HG03280 (cell line): ENCODE measurements at regions not wholly inside any gene's neighbourhood (a gene's known extent, or its start where the extent isn't known, plus 50 kb on each side); places are given as distances from the start of the nearest gene placed in this dataset.
"Not testable (repeated sequence)": the region's sequence is repeated elsewhere in the genome, so short reads cannot be mapped to it uniquely, and the experiment has no call there.

Source experiments
- ATAC-seq: cut with Tn5 transposase; IDR thresholded peaks from one replicate; pipeline ENCODE4 v1.9.1; 2021; ENCODE audit warnings: mild to moderate bottlenecking, moderate library complexity; ENCODE audit not compliant: unreplicated experiment

DNA sequence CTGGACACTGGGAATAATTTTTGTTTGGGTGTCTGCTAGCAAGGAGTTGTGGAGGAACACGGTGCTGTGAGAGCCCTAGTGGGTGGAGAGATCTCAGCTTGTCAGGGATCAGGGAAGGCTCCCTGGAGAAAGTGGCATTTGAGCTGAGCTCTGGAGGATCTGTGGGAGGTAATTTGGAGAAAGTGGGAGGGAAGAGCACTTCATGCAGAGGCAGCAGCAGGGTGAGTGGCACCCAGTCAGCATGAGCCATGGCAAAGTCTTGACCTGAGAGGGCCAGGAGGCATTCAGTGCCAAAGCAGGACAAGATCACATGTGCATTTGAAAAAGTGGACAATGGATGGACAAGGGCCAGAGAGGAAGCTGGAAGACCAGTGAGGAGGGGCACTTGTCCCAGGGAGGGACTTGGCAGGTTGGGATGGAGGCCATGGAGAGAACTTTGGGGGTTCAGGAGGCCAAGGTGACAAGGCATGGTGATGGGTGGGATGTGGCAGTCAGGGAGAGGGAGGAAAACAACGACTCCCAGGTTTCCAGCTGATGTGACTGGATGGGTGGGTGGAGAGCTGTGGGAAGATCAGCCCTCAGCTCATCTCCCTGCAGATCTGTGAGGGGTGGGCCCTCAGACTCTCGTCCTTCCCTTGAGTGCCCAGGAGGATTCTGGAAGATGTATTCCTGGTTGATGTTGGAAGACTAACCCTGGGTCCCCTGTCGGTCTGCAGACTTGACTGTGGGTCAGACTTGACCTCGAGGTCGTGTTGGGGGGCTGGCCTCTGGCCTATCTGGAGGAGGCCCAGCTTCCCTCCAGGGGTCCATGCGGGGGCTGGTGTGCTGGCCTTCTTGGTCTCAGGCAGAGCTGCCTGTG, 68.9 kb upstream of the PITX1 start:
- no peak for ATAC-seq

DNA sequence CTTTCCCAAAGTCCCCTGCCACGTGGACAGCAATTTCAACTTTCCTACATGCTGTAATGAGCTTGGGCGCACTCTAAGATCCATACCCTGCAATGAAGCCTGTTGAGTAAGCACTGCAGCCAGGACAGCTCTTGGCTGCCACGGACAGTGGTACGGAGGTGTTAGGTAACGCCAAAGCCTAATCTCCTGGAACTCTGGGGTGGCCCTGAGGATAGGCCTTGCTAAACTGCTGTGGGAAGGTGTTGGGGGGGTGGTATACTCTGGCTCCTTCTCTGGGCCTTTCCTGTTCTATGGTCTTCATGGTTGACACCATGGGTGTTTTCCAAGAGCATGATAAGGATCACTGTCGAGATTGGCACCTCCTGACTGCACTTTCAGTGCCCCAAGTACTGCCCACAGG, 66.4 kb upstream of the PITX1 start:
- no peak for ATAC-seq

DNA sequence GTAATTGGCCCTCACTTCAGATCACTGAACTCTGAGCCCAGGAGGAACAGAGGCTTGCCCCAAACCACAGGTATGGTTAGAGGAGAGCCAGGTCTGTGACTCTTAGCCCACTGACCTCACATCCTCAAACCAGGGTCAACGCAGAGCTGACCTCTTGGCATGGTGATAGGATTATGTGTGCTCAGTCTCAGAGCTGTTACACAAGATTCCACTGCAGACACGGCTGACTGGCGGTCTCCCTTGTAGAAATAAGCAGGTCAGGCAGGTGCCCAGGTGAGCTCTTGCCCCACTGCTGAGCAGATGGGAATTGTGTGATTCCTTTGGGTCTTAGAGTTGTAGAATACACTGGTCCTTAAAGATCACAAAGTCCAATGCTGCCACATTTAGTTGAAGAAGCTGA, 66.0 kb upstream of the PITX1 start:
- ATAC-seq, result no peak

DNA sequence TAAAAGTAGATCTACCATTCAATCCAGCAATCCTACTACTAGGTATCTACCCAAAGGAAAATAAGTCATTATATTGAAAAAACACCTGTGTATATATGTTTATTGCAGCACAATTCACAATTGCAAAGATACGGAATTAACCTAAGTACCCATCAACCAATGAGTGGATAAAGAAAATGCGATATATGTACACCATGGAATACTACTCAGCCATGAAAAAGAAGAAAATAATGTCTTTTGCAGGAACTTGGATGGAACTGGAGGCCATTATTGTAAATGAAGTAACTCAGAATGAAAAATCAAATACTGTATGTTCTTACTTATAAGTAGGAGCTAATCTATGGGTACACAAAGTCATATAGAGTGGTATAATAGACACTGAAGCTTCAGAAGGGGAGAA, 63.4 kb upstream of the PITX1 start:
- no peak for ATAC-seq

DNA sequence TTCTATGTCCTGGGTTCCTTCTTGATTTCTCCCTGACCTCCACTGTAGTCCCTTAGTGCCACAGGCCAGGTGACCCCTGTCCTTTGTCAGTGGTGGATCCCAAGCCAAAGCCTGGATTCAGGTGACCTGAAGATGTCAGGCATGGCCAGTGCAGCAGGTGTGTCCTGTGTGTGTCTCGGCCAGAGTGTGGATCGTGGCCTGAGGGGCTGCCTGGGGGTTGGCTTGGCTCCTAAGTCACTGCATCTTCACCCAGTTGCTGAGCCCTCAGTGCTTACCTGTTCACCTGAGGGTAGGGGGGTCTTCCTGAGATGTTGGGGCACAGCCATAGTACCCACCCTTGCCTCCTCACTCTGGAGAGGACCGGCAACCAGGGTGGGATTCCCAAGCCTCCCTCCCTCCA, 61.8 kb upstream of the PITX1 start:
- no peak for ATAC-seq

DNA sequence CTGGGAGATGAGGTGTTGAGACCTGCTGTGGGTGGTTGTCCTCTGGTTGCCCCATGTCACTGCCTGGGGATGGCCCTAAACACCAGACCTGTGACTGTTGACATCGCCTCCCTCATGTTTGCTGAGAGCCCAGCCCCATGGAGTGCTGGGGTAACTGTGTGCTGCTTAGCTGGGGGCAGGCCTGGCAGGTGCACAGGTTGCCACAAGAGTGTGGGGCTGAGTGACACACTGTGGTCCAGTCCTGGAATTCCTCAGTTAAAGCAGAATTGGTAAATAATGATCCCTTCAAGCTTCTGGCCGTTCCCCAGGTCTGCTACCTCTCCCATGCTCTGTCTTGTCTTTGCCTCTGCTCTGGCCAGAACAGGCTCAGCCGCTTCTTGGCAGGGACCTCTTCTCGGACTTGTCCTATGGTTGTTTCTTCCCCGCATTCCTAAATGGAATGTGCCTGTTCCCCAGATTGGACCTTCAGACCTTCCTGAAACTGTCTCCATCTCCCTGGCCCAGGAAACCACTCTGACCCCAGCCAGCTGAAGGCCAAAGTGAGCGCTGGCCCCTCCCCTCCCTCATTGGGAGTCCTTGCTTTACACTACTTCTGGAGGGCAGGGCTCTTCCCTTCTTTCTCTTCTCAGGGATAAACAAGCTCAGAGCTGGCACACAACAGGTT, 61.2 kb upstream of the PITX1 start:
- no peak for ATAC-seq

DNA sequence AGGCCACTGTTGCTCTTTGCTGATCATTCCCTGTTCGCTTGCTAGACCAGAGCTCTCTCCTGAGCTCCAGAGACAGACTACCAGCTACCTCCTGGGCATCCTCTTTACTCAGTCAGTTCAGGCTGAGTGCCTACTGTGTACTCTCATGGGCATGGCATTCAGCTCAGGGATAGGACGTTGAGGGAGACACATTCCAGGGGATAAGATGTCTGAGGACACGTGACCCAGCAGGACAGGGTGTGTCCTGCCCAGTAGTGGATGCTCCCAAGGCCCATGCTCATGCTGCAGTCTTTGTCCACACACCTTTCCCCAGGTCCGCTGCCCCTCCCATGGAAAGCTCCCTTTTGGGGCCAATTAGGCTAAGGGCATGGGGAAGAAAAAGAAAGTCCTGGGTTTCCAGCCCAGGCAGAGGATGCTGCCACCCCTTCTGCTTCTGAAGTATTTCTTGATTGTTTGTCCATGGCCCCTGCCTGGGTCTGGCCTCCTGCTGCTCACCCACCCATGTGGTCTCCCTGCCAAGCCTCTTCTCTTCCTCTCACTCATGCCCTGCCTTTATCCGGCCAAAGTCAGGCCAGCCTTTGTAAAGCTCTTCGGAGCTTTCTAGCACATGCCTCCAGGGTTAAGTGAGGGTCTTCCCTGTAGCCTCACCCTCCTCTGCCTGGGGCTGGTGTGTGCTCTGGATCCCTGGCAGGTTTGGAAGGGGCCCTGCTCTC, 60.5 kb upstream of the PITX1 start:
- ATAC-seq, result no peak

DNA sequence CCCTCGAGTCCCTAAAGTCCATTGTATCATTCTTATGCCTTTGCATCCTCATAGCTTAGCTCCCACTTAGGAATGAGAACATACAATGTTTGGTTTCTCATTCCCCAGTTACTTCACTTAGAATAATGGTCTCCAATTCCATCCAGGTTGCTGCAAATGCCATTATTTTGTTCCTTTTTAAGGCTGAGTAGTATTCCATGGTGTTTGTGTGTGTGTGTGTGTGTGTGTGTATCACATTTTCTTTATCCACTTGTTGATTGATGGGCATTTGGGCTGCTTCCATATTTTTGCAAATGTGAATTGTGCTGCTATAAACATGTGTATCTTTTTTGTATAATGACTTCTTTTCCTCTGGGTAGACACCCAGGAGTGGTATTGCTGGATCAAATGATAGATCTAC, 59.5 kb upstream of the PITX1 start:
- not testable (repeated sequence) for ATAC-seq

DNA sequence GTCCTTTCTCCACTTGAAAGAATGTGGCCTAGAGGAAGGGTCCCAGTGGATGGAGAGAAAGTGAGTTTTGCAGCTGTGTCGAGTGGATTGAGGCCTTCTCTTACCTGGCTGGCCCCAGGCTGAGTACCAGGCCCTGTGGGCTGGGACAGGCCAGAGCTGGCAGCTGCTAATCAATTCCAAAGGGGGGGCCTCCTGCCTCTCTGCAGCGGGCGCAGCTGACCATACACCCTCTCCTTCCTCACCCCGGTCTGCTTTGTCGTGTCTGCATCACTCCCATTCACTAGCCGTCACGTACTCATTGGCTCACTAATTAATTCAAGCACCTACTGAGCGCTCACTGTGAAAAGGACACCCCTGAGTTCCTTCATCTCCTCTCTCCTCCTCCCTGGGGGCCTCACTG, 58.4 kb upstream of the PITX1 start:
- no peak for ATAC-seq

DNA sequence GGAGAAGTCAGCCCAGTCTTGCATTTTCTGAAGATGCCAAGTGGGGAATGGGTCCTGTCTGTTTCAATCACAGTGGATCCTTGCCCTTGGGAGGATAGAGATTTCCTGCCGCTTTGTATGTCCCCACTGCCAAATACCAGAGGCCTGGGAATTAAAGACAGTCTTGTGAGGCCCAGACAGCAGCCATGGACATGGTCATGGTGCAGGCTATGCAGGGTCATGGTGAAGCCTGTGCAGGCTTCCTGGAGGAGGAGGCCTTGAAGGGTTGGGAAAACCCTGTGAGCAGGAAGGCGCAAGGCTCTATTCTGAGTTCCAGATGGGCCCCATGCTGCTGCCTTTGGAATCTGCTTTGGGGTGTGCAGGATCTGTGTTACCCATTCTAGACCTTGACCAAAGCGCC, 57.3 kb upstream of the PITX1 start:
- no peak for ATAC-seq

DNA sequence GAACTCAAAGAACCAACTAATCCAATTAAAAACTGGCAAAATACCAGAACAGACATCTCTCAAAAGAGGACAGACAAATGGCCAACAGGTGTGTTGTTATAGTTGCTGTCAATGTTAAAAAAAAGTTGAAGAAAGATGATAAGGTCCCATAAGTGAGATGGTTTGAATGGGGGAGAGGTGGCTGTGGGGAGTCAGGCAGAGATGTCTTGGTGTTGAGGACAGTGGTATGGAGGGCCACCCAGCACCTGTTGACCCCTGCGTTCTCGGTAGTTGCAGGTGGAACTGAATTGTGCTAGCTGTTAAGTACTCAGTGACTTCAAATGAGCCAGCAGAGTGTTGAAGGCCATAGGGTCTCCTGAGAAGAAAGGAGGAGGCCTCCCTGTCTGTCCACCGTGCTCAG, 55.9 kb upstream of the PITX1 start:
- ATAC-seq, result no peak

DNA sequence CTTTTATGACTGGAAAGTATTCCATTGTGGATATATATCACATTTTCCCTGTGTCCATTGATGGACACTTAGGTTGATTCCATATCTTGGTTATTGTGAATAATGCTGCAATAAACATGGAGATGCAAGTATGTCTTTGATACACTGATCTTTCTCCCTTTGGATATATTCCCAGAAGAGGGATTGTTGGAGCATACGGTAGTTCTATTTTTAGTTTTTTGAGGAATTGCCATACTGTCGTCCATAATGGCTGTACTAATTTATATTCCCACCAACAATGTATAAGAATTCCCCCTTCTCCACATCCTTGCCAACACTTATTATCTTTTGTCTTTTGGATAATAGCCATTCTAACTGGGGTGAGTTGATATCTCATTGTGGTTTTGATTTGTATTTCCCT, 54.9 kb upstream of the PITX1 start:
- no peak for ATAC-seq

DNA sequence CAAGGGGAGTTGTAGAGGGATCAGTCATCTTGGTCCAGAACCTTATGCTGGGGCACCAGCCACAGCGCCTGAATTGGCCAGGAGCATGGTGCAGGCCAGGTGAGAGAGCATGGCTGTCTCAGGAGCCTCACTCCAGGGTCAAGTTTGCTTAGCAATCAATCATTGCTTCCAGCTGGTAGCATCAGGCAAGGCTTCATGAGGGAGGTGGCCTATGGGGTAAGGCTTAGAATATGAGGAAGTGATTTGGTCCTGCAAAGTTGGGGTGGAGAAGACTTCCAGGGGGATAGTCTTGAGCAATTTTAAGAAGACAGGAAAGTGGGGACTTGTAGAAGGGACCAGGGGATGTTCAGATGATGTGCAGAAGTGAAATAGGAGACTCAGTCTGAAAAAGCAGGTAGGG, 53.9 kb upstream of the PITX1 start:
- no peak for ATAC-seq

DNA sequence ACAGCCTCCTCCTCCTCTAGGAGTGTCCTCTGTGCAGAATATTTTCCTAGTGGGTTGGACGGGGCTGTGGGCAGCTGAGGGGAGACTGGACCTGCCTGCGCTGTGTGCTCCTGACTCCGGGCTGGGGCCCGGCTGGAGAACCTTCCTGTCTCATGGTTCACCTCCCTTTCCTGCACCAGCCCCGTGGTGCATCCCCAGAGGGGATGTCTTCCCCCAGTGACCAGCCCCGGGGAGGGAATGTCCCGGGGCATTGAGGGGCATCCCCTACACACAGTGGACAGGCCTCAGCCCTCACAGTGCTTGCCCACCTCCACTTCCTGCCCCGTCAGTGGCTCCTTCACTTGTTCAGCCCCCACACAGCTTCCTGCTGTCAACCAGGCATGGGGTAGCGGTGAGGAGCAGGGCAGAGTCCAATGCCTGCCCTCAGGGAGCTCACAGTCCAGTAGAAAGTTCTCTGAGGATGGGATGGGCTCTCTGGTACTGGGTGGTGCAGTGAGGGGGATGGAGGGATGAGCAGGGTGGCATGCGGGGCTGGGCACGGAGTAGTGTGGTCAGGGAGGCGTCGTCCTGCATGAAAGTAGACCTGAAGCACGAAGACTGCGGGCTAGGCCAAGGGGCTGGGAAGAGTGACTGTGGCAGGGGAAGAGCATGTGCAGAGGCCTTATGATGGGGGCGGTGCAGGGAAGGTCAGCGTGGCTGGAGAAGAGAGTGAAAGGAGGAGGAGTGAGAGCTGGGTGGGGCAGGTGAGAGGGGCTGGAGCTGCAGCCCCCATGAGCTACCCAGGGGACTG, 52.1 kb upstream of the PITX1 start:
- ATAC-seq, result no peak

DNA sequence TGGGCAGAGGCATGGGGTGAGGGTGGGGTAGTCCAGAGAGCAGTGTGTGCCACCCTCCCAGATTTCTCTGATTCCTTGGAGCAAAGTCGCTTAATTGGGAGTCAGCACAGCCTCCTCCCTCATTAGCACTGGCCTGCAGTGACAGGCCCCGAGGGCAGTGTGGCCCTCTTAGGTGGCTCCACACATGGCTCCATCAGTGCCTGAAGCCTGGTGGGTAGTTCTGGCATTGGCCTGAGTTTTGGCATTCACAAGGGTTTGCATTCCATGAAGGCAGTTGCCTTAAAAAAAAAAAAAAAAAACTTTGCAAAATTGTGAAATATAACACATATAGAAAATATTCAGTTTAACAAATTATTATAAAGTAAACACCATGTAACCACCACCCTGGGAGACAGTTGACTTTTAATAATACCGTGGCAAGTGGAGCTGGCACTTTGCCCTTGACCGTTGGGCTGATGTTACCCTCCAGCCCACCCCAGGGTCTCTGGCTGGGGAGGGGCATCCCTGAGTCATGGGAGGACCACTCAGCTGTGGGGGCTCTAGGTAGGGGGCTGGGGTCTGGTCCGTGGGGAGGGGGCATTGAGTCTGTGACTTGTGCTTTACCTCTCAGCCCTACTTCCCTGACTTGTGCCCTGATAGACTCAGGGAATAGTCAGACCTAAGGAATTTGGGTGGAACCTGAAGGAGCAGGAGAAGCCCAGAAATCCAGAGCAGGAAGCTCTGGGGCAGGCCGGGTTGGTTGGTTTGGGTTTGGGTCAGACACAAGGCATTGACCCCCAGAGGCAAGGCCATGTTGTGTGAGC, 51.3 kb upstream of the PITX1 start:
- no peak for ATAC-seq
